ENCODE measurements at regions not wholly inside any gene's neighbourhood (a gene's known extent, or its start where the extent isn't known, plus 50 kb on each side); places are given as distances from the start of the nearest gene placed in this dataset.
A peak's percentile ranks its signal among the peaks of the same experiment; 100 is the strongest.

- Histone ChIP-seq H3K9me3 (no peaks in the 10 kb centered on the region), H3K4me1 (peaks cover 0 to 5% (median 0%) of the 10 kb centered on the region in 6 donors), H3K36me3 (no peaks in the 10 kb centered on the region), H3K4me3 (no peak overlapping the region), H3K27ac (no peak overlapping the region), H3K27me3 (replicated peaks in 1 of 7) (no peaks in the 10 kb centered on the region)
- intact Hi-C loops (cut with DNase I; ENCODE audit: low total_unique reads): loop anchor here (5.0 to 10.0 kb wide), 2 partner anchors 456 to 479 kb away; no protein-coding TSS in a partner anchor
- WGBS, 5 donors: 91 to 95% (median 93%) methylated on average over 9 of the region's 9 CpGs
- TF ChIP-seq CTCF (IDR thresholded peaks at IDR 0.05 in 8 of 11, conservative IDR thresholded peaks at IDR 0.05 in 3 of 11) (no peak), POLR2AphosphoS5 (IDR thresholded peaks at IDR 0.05) (no peak), POLR2A (IDR thresholded peaks at IDR 0.05) (no peak)
- DNase-seq: no peak
Measured at GRCh38 chr1:89453123-89453972, 71.3 kb upstream of the LRRC8B start.

- Histone ChIP-seq H3K27me3 (replicated peaks in 1 of 7) (no peaks in the 10 kb centered on the region), H3K4me1 (peaks cover 0 to 5% (median 0%) of the 10 kb centered on the region in 6 donors), H3K36me3 (no peaks in the 10 kb centered on the region), H3K4me3 (no peak overlapping the region), H3K9me3 (no peaks in the 10 kb centered on the region), H3K27ac (no peak overlapping the region)
- intact Hi-C loops (cut with DNase I; ENCODE audit: low total_unique reads): loop anchor here (5.0 to 10.0 kb wide), 2 partner anchors 458 to 480 kb away; no protein-coding TSS in a partner anchor
- DNase-seq: no peak
- WGBS, 5 donors: 32 to 48% (median 40%) methylated on average over 7 of the region's 7 CpGs
- TF ChIP-seq CTCF (IDR thresholded peaks at IDR 0.05 in 8 of 11, conservative IDR thresholded peaks at IDR 0.05 in 3 of 11): peak; percentile 17 to 72 (median 61)
- no peak for TF ChIP-seq POLR2A (IDR thresholded peaks at IDR 0.05)
- no peak for TF ChIP-seq POLR2AphosphoS5 (IDR thresholded peaks at IDR 0.05)
Measured at GRCh38 chr1:89454845-89455521, 69.6 kb upstream of the LRRC8B start.

GRCh38 chr1:89457046-89457445 lies 67.6 kb upstream of the LRRC8B start:
- DNase-seq: no peak
- Histone ChIP-seq H3K9me3 (no peaks in the 10 kb centered on the region), H3K27me3 (replicated peaks in 1 of 7) (peaks cover 0 to 9% (median 0%) of the 10 kb centered on the region in 7 donors), H3K4me3 (no peak overlapping the region), H3K4me1 (peaks cover 0 to 5% (median 0%) of the 10 kb centered on the region in 6 donors), H3K27ac (no peak overlapping the region), H3K36me3 (no peaks in the 10 kb centered on the region)
- TF ChIP-seq POLR2A (IDR thresholded peaks at IDR 0.05) (no peak), CTCF (IDR thresholded peaks at IDR 0.05 in 8 of 11, conservative IDR thresholded peaks at IDR 0.05 in 3 of 11) (no peak), POLR2AphosphoS5 (IDR thresholded peaks at IDR 0.05) (no peak)
- intact Hi-C loops (cut with DNase I; ENCODE audit: low total_unique reads): loop anchor here (10.0 kb wide), 1 partner anchor 482 kb away; no protein-coding TSS in a partner anchor
- WGBS, 5 donors: 79 to 93% (median 89%) methylated on average over 1 of the region's 1 CpG

GRCh38 chr1:89459081-89459480 lies 65.5 kb upstream of the LRRC8B start:
- intact Hi-C loops (cut with DNase I; ENCODE audit: low total_unique reads): loop anchor here (10.0 kb wide), 1 partner anchor 484 kb away; no protein-coding TSS in a partner anchor
- Histone ChIP-seq H3K9me3 (no peaks in the 10 kb centered on the region), H3K27me3 (replicated peaks in 1 of 7) (peaks cover 0 to 22% (median 6%) of the 10 kb centered on the region in 7 donors), H3K4me1 (peaks cover 0 to 5% (median 0%) of the 10 kb centered on the region in 6 donors), H3K27ac (no peak overlapping the region), H3K4me3 (no peak overlapping the region), H3K36me3 (no peaks in the 10 kb centered on the region)
- DNase-seq: no peak
- TF ChIP-seq POLR2AphosphoS5 (IDR thresholded peaks at IDR 0.05) (no peak), POLR2A (IDR thresholded peaks at IDR 0.05) (no peak), CTCF (IDR thresholded peaks at IDR 0.05 in 8 of 11, conservative IDR thresholded peaks at IDR 0.05 in 3 of 11) (no peak)
- WGBS, 5 donors: 80 to 97% (median 91%) methylated on average over 2 of the region's 2 CpGs
